HCT116 (cell line): ENCODE measurements at regions not wholly inside any gene's neighbourhood (a gene's known extent, or its start where the extent isn't known, plus 50 kb on each side); places are given as distances from the start of the nearest gene placed in this dataset.

Experiments
- ATAC-seq: fragments of 200-7000 bp; cut with Tn5 transposase; 2 replicates; pipeline ENCODE4 v1.9.1; 2020; ENCODE audit warnings: mild to moderate bottlenecking, moderate library complexity
- BruUV-seq: library from RNA; stranded (reverse); fragments of 400-500 nt; replicated peaks from 2 replicates; lab custom pipeline; 2021; lab: Mats Ljungman, UMichigan
- CTCF ChIA-PET: fragments of 300-600 bp; sonication (Branson Sonifier 250); formaldehyde crosslinking; loops from one replicate; lab custom pipeline; 2021; ENCODE audit warnings: antibody characterized with exemption; lab: Charles Lee
- POLR2A ChIA-PET: fragments of 300-600, 350-600 bp; sonication (Branson Sonifier 250); formaldehyde crosslinking; loops from one replicate; lab custom pipeline; 2021; ENCODE audit warnings: antibody characterized with exemption; lab: Charles Lee
- RAD21 ChIA-PET, 2 experiments: fragments of 300-600 bp; sonication (Branson Sonifier 250); formaldehyde crosslinking; loops; one replicate each; lab custom pipeline; 2023; ENCODE audit warnings: low total read pairs in 2 of 2; ENCODE audit not compliant: uncharacterized antibody in 2 of 2, unreplicated experiment in 2 of 2, low non-redundant PET in 1 of 2; lab: Charles Lee
- DNase-seq: peaks from one replicate; pipeline ENCODE4 v3.0.0-alpha.2; 2010; ENCODE audit warnings: low read depth, low spot score
- H2AFZ ChIP-seq: fragments of 200-600 bp; shearing (Covaris generic), sonication (generic); 2 replicates; pipeline ENCODE4 v1.6.1; 2017; ENCODE audit warnings: low read depth, mixed run types, mixed read lengths, antibody characterized with exemption, low read length; ENCODE audit not compliant: poor library complexity, severe bottlenecking
- H3K27ac ChIP-seq: 2 replicates; pipeline ENCODE4 v1.5.1; 2012; ENCODE audit warnings: low read depth, low read length
- H3K27me3 ChIP-seq: fragments of 200-600 bp; sonication (generic); 2 replicates; pipeline ENCODE4 v1.6.1; 2016; ENCODE audit warnings: mixed run types, low read length, mixed read lengths; ENCODE audit not compliant: insufficient read depth
- H3K36me3 ChIP-seq, 2 experiments: fragments of 200-500 bp in 1 of 2; fragments of 200-600 bp in 1 of 2; sonication (Bioruptor generic) in 1 of 2; sonication (generic) in 1 of 2; 2 replicates each; pipeline versions ENCODE4 v1.5.1 to v1.6.1; 2014 to 2016; ENCODE audit warnings: low read length in 2 of 2, inconsistent platforms in 1 of 2, mixed read lengths in 1 of 2, mixed run types in 1 of 2; ENCODE audit not compliant: insufficient read depth in 2 of 2, control insufficient read depth in 1 of 2
- H3K4me1 ChIP-seq, 2 experiments: fragments of 200-600 bp in 1 of 2; sonication (generic) in 1 of 2; 2 replicates each; pipeline versions ENCODE4 v1.5.1 to v1.6.1; 2012 to 2017; ENCODE audit warnings: low read length in 2 of 2, inconsistent platforms in 1 of 2, mild to moderate bottlenecking in 1 of 2, mixed read lengths in 1 of 2, mixed run types in 1 of 2, moderate library complexity in 1 of 2; ENCODE audit not compliant: insufficient read depth in 2 of 2, control insufficient read depth in 1 of 2
- H3K4me2 ChIP-seq: fragments of 200-600 bp; sonication (generic); 2 replicates; pipeline ENCODE4 v1.6.1; 2017; ENCODE audit warnings: mixed run types, low read length, mixed read lengths
- H3K4me3 ChIP-seq, 2 experiments: fragments of 200-600 bp in 1 of 2; sonication (generic) in 1 of 2; replicated peaks in 1 of 2; 2 replicates each; pipeline ENCODE4 v1.5.1; 2011 to 2016; ENCODE audit warnings: low read length in 2 of 2, control low read depth in 1 of 2, low read depth in 1 of 2, mild to moderate bottlenecking in 1 of 2, mixed read lengths in 1 of 2, mixed run types in 1 of 2
- H3K79me2 ChIP-seq: fragments of 200-600 bp; sonication (generic); 2 replicates; pipeline ENCODE4 v1.6.1; 2017; ENCODE audit warnings: mild to moderate bottlenecking, mixed run types, low read length, moderate library complexity, mixed read lengths; ENCODE audit not compliant: insufficient read depth
- H3K9ac ChIP-seq: fragments of 200-600 bp; sonication (generic); 2 replicates; pipeline ENCODE4 v1.6.1; 2016; ENCODE audit warnings: low read length, mixed read lengths
- H3K9me2 ChIP-seq: fragments of 200-600 bp; sonication (generic), shearing (Covaris generic); 2 replicates; pipeline ENCODE4 v1.6.1; 2017; ENCODE audit warnings: mixed run types, mild to moderate bottlenecking, moderate library complexity; ENCODE audit not compliant: insufficient read depth
- H3K9me3 ChIP-seq, 2 experiments: fragments of 200-500 bp in 1 of 2; fragments of 200-600 bp in 1 of 2; sonication (Bioruptor generic) in 1 of 2; sonication (generic) in 1 of 2; 2 replicates each; pipeline ENCODE4 v1.6.1; 2014 to 2017; ENCODE audit warnings: low read length in 2 of 2, mixed read lengths in 2 of 2, inconsistent platforms in 1 of 2, low read depth in 1 of 2, mild to moderate bottlenecking in 1 of 2, mixed run types in 1 of 2, moderate library complexity in 1 of 2; ENCODE audit not compliant: control insufficient read depth in 1 of 2, insufficient read depth in 1 of 2
- H4K20me1 ChIP-seq: fragments of 200-600 bp; sonication (generic), shearing (Covaris generic); 2 replicates; pipeline ENCODE4 v1.6.1; 2017; ENCODE audit warnings: mixed run types, mild to moderate bottlenecking, moderate library complexity; ENCODE audit not compliant: insufficient read depth
- CBX3 ChIP-seq: IDR thresholded peaks from 2 replicates; pipeline ENCODE4 v1.6.1; 2012; ENCODE audit warnings: low read depth
- CEBPB ChIP-seq: IDR thresholded peaks from 2 replicates; pipeline ENCODE4 v1.6.1; 2012; ENCODE audit warnings: low read depth
- EGR1 ChIP-seq: IDR thresholded peaks from 2 replicates; pipeline ENCODE4 v1.6.1; 2012; ENCODE audit warnings: low read depth
- EZH2phosphoT487 ChIP-seq: fragments of 200-600 bp; IDR thresholded peaks from 2 replicates; pipeline ENCODE4 v1.6.1; 2018; ENCODE audit warnings: antibody characterized with exemption, borderline replicate concordance
- FOSL1 ChIP-seq: IDR thresholded peaks from 2 replicates; pipeline ENCODE4 v1.6.1; 2012; ENCODE audit warnings: low read depth
- JUND ChIP-seq: IDR thresholded peaks from 2 replicates; pipeline ENCODE4 v1.6.1; 2012
- POLR2A ChIP-seq: IDR thresholded peaks from 2 replicates; pipeline ENCODE4 v1.7.0; 2011; ENCODE audit warnings: borderline replicate concordance; ENCODE audit not compliant: insufficient read depth, insufficient read length; ENCODE audit errors: extremely low read depth
- POLR2AphosphoS5 ChIP-seq: IDR thresholded peaks from 2 replicates; pipeline ENCODE4 v1.6.1; 2011; ENCODE audit warnings: mild to moderate bottlenecking, low read depth, low read length, moderate library complexity
- RAD21 ChIP-seq: IDR thresholded peaks from 2 replicates; pipeline ENCODE4 v1.6.1; 2012; ENCODE audit warnings: low read depth, mild to moderate bottlenecking
- SP1 ChIP-seq: IDR thresholded peaks from 2 replicates; pipeline ENCODE4 v1.6.1; 2012; ENCODE audit warnings: low read depth
- SRF ChIP-seq: IDR thresholded peaks from 2 replicates; pipeline ENCODE4 v1.6.1; 2012; ENCODE audit warnings: low read depth
- TCF7L2 ChIP-seq: IDR thresholded peaks from 2 replicates; pipeline ENCODE4 v1.7.0; 2011; ENCODE audit warnings: borderline replicate concordance, inconsistent platforms; ENCODE audit not compliant: insufficient read depth, insufficient read length; ENCODE audit errors: extremely low read depth
- YY1 ChIP-seq: IDR thresholded peaks from 2 replicates; pipeline ENCODE4 v1.6.1; 2011; ENCODE audit warnings: low read length, low read depth, moderate library complexity, mild to moderate bottlenecking; ENCODE audit not compliant: insufficient replicate concordance; ENCODE audit errors: extremely low read depth
- ZBTB33 ChIP-seq: IDR thresholded peaks from 2 replicates; pipeline ENCODE4 v1.6.1; 2011; ENCODE audit warnings: mild to moderate bottlenecking, low read length, moderate library complexity; ENCODE audit not compliant: insufficient replicate concordance; ENCODE audit errors: extremely low read depth
- ZFX ChIP-seq: fragments of 450-650 bp; IDR thresholded peaks from 2 replicates; pipeline ENCODE4 v1.6.1; 2017
- ZNF274 ChIP-seq: fragments of 200-500 bp; sonication (Bioruptor generic); IDR thresholded peaks from 2 replicates; pipeline ENCODE4 v1.6.1; 2014; ENCODE audit warnings: mild to moderate bottlenecking, low read depth, low read length, inconsistent platforms
- intact Hi-C: fragments of 100-400 bp; cut with micrococcal nuclease; formaldehyde crosslinking; loops from 2 replicates; pipeline ENCODE4 v1.10.0; 2022
- TF ChIP-seq, protein P1 (sequence below), 3 experiments: fragments of 200-600 bp in 1 of 3; sonication (generic) in 1 of 3; IDR thresholded peaks in 2 of 3; conservative IDR thresholded peaks in 1 of 3; 2 replicates each; pipeline ENCODE4 v1.5.1; 2012 to 2017; ENCODE audit warnings: low read depth in 2 of 3, low read length in 2 of 3, antibody characterized with exemption in 1 of 3, borderline replicate concordance in 1 of 3, control low read depth in 1 of 3, mild to moderate bottlenecking in 1 of 3, mixed read lengths in 1 of 3, mixed run types in 1 of 3, moderate library complexity in 1 of 3; ENCODE audit not compliant: insufficient read depth in 1 of 3
- TF ChIP-seq, protein P2 (sequence below): IDR thresholded peaks from 2 replicates; pipeline ENCODE4 v1.6.1; 2012
- TF ChIP-seq, protein P3 (sequence below): IDR thresholded peaks from 2 replicates; pipeline ENCODE4 v1.6.1; 2012

GRCh38 chr2:52113338-52113737 lies 1081.4 kb upstream of the NRXN1 start (continued):
- TF ChIP-seq, protein P1, sequence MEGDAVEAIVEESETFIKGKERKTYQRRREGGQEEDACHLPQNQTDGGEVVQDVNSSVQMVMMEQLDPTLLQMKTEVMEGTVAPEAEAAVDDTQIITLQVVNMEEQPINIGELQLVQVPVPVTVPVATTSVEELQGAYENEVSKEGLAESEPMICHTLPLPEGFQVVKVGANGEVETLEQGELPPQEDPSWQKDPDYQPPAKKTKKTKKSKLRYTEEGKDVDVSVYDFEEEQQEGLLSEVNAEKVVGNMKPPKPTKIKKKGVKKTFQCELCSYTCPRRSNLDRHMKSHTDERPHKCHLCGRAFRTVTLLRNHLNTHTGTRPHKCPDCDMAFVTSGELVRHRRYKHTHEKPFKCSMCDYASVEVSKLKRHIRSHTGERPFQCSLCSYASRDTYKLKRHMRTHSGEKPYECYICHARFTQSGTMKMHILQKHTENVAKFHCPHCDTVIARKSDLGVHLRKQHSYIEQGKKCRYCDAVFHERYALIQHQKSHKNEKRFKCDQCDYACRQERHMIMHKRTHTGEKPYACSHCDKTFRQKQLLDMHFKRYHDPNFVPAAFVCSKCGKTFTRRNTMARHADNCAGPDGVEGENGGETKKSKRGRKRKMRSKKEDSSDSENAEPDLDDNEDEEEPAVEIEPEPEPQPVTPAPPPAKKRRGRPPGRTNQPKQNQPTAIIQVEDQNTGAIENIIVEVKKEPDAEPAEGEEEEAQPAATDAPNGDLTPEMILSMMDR (IDR thresholded peaks at IDR 0.05 in 2 of 3, conservative IDR thresholded peaks at IDR 0.05 in 1 of 3; ENCODE audit: borderline replicate concordance in 1 of 3, insufficient read depth in 1 of 3, low read depth in 2 of 3, low read length in 2 of 3): no peak
- TF ChIP-seq YY1 (no peak), TCF7L2 (no peak), CBX3 (no peak)

DNA sequence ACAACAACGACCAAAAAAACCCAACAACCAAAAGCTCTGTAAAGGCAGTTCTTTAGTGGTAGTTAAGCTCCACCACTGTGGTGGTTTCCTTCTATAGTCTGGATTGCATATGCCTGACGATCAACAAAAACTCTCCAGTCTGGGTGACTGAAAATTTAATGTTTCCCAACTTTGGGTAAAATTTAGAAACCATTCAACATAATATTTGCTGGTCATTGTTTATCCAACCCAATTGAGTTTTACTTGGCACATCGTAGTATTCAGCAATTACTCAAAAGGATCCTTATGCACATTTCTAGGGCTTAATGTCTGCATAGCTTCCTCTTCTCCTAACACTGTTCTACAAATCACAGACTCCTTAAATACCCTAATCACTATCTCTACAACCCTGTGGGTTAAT lies 1080.2 kb upstream of the NRXN1 start:
- no peak for TF ChIP-seq YY1
- TF ChIP-seq SP1: no peak
- no peak for TF ChIP-seq ZFX
- no peak for TF ChIP-seq ZBTB33
- TF ChIP-seq TCF7L2: no peak
- no peak for TF ChIP-seq SRF
- TF ChIP-seq, protein P2, sequence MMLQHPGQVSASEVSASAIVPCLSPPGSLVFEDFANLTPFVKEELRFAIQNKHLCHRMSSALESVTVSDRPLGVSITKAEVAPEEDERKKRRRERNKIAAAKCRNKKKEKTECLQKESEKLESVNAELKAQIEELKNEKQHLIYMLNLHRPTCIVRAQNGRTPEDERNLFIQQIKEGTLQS: no peak
- no peak for TF ChIP-seq FOSL1
- no peak for TF ChIP-seq EZH2phosphoT487
- TF ChIP-seq CEBPB: no peak
- TF ChIP-seq EGR1: no peak
- no peak for TF ChIP-seq POLR2A
- no peak for TF ChIP-seq POLR2AphosphoS5
- TF ChIP-seq JUND: no peak
- no peak for TF ChIP-seq CBX3
- TF ChIP-seq, protein P3, sequence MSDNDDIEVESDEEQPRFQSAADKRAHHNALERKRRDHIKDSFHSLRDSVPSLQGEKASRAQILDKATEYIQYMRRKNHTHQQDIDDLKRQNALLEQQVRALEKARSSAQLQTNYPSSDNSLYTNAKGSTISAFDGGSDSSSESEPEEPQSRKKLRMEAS: no peak
- TF ChIP-seq, protein P1 (IDR thresholded peaks at IDR 0.05 in 2 of 3, conservative IDR thresholded peaks at IDR 0.05 in 1 of 3; ENCODE audit: borderline replicate concordance in 1 of 3, insufficient read depth in 1 of 3, low read depth in 2 of 3, low read length in 2 of 3): no peak
- no peak for TF ChIP-seq RAD21
- no peak for TF ChIP-seq ZNF274
- H3K27ac ChIP-seq: no peak overlapping the region
- no peaks in the 10 kb centered on the region for H4K20me1 ChIP-seq
- no peaks in the 10 kb centered on the region for H3K9me2 ChIP-seq
- no peaks in the 10 kb centered on the region for H3K79me2 ChIP-seq
- POLR2A ChIA-PET: no interaction called here
- no peak overlapping the region for H3K4me3 ChIP-seq
- CTCF ChIA-PET: no interaction called here
- H3K9me3 ChIP-seq: no peaks in the 10 kb centered on the region
- H3K27me3 ChIP-seq: no peaks in the 10 kb centered on the region
- intact Hi-C loops: no loop called here
- RAD21 ChIA-PET: no interaction called here
- no TSS peak for BruUV-seq
- no peak for DNase-seq
- no peak overlapping the region for H3K4me2 ChIP-seq
- ATAC-seq: no peak
- H3K9ac ChIP-seq: no peak overlapping the region
- peaks cover 0 to 11% of the 10 kb centered on the region in 2 experiments; a peak in 2 of 4 replicates for H3K4me1 ChIP-seq
- H3K36me3 ChIP-seq: no peaks in the 10 kb centered on the region
- H2AFZ ChIP-seq: no peak overlapping the region
